Mesendoderm (in vitro differentiated cells): ENCODE measurements at regions not wholly inside any gene's neighbourhood (a gene's known extent, or its start where the extent isn't known, plus 50 kb on each side); places are given as distances from the start of the nearest gene placed in this dataset.

Experiments
- DNase-seq: peaks from one replicate; pipeline ENCODE4 v3.0.0; 2013
- H2AK5ac ChIP-seq: 2 replicates; pipeline ENCODE4 v1.6.1; 2013; ENCODE audit warnings: low read length, inconsistent platforms
- H2BK120ac ChIP-seq: 2 replicates; pipeline ENCODE4 v1.6.1; 2013; ENCODE audit warnings: low read depth, mild to moderate bottlenecking, low read length, moderate library complexity, mixed read lengths
- H2BK15ac ChIP-seq: replicated peaks from 2 replicates; pipeline ENCODE4 v1.6.1; 2013; ENCODE audit warnings: low read depth, mild to moderate bottlenecking, moderate library complexity
- H2BK5ac ChIP-seq: 2 replicates; pipeline ENCODE4 v1.6.1; 2013; ENCODE audit warnings: low read length, inconsistent platforms
- H3K18ac ChIP-seq: 2 replicates; pipeline ENCODE4 v1.6.1; 2013; ENCODE audit warnings: mild to moderate bottlenecking, low read length, mixed read lengths
- H3K23ac ChIP-seq: one replicate; pipeline ENCODE4 v1.6.1; 2013; ENCODE audit warnings: low read length
- H3K27ac ChIP-seq: 2 replicates; pipeline ENCODE4 v1.5.1; 2013; ENCODE audit warnings: low read depth, mild to moderate bottlenecking, inconsistent platforms, low read length, moderate library complexity
- H3K27me3 ChIP-seq: 2 replicates; pipeline ENCODE4 v1.6.1; 2013; ENCODE audit warnings: low read length, control low read depth, mild to moderate bottlenecking, inconsistent platforms; ENCODE audit not compliant: insufficient read depth, poor library complexity
- H3K36me3 ChIP-seq: 2 replicates; pipeline ENCODE4 v1.6.1; 2013; ENCODE audit warnings: low read length, inconsistent platforms; ENCODE audit not compliant: control insufficient read depth, insufficient read depth
- H3K4ac ChIP-seq: one replicate; pipeline ENCODE4 v1.6.1; 2013; ENCODE audit warnings: low read depth, mild to moderate bottlenecking, low read length, moderate library complexity
- H3K4me1 ChIP-seq: 2 replicates; pipeline ENCODE4 v1.6.1; 2013; ENCODE audit warnings: low read depth, low read length, inconsistent platforms; ENCODE audit not compliant: control insufficient read depth
- H3K4me2 ChIP-seq: 2 replicates; pipeline ENCODE4 v1.6.1; 2013; ENCODE audit warnings: low read length
- H3K4me3 ChIP-seq: 2 replicates; pipeline ENCODE4 v1.5.1; 2013; ENCODE audit warnings: mild to moderate bottlenecking, low read length
- H3K56ac ChIP-seq: one replicate; pipeline ENCODE4 v1.6.1; 2013; ENCODE audit warnings: low read length
- H3K79me1 ChIP-seq: 2 replicates; pipeline ENCODE4 v1.6.1; 2013; ENCODE audit warnings: low read length, inconsistent platforms
- H3K79me2 ChIP-seq: 2 replicates; pipeline ENCODE4 v1.6.1; 2013; ENCODE audit warnings: mild to moderate bottlenecking, low read length; ENCODE audit not compliant: control insufficient read depth, insufficient read depth
- H3K9ac ChIP-seq: 2 replicates; pipeline ENCODE4 v1.6.1; 2013; ENCODE audit warnings: low read length, inconsistent platforms
- H4K5ac ChIP-seq: one replicate; pipeline ENCODE4 v1.6.1; 2013; ENCODE audit warnings: low read length
- H4K8ac ChIP-seq: one replicate; pipeline ENCODE4 v1.6.1; 2013; ENCODE audit warnings: low read depth, mild to moderate bottlenecking, control low read depth, low read length, moderate library complexity
- WGBS: extraction: QIAGEN DNeasy Blood & Tissue Kit; methylation state at CpG from one replicate; pipeline ENCODE4 v1.1.7; 2013; ENCODE audit warnings: low lambda C conversion rate, missing lambda C conversion rate; ENCODE audit not compliant: insufficient coverage; ENCODE audit errors: extremely low coverage; 5-methylcytosine and 5-hydroxymethylcytosine counted together

GRCh38 chr18:78309307-78309706, 670.3 kb upstream of the SALL3 start:
- H3K79me2 ChIP-seq = no peaks in the 10 kb centered on the region
- no peak overlapping the region for H3K23ac ChIP-seq
- H3K56ac ChIP-seq = no peak overlapping the region
- no peaks in the 10 kb centered on the region for H3K27me3 ChIP-seq
- no peak overlapping the region for H4K8ac ChIP-seq
- H3K36me3 ChIP-seq = no peaks in the 10 kb centered on the region
- H4K5ac ChIP-seq = no peak overlapping the region
- no peak overlapping the region for H3K9ac ChIP-seq
- no peaks in the 10 kb centered on the region for H3K4me1 ChIP-seq
- no peak overlapping the region for H2BK120ac ChIP-seq
- no peak overlapping the region for H3K4ac ChIP-seq
- H3K4me2 ChIP-seq = no peak overlapping the region
- H2AK5ac ChIP-seq = no peak overlapping the region
- no CpG with 5 or more reads among the region's 42 CpGs for WGBS
- no peak overlapping the region for H3K27ac ChIP-seq
- H2BK5ac ChIP-seq = no peak overlapping the region
- H3K18ac ChIP-seq = no peak overlapping the region
- H2BK15ac ChIP-seq = no peak overlapping the region
- DNase-seq = no peak
- H3K4me3 ChIP-seq = no peak overlapping the region
- no peaks in the 10 kb centered on the region for H3K79me1 ChIP-seq

GRCh38 chr18:78309924-78310323, 669.7 kb upstream of the SALL3 start:
- no peak overlapping the region for H3K4ac ChIP-seq
- WGBS = 100% methylated on average over 1 of the region's 8 CpGs
- no peaks in the 10 kb centered on the region for H3K79me1 ChIP-seq
- no peak overlapping the region for H3K4me2 ChIP-seq
- no peaks in the 10 kb centered on the region for H3K27me3 ChIP-seq
- H3K4me3 ChIP-seq = no peak overlapping the region
- H3K56ac ChIP-seq = no peak overlapping the region
- no peaks in the 10 kb centered on the region for H3K4me1 ChIP-seq
- no peak overlapping the region for H3K27ac ChIP-seq
- H4K5ac ChIP-seq = no peak overlapping the region
- H3K9ac ChIP-seq = no peak overlapping the region
- no peak overlapping the region for H2AK5ac ChIP-seq
- H2BK15ac ChIP-seq = no peak overlapping the region
- no peak overlapping the region for H2BK120ac ChIP-seq
- H3K79me2 ChIP-seq = no peaks in the 10 kb centered on the region
- H3K18ac ChIP-seq = no peak overlapping the region
- no peak for DNase-seq
- no peak overlapping the region for H3K23ac ChIP-seq
- no peak overlapping the region for H2BK5ac ChIP-seq
- no peak overlapping the region for H4K8ac ChIP-seq
- no peaks in the 10 kb centered on the region for H3K36me3 ChIP-seq

GRCh38 chr18:78319264-78319663, 660.4 kb upstream of the SALL3 start:
- Histone ChIP-seq H3K4me1 (no peaks in the 10 kb centered on the region), H4K8ac (no peak overlapping the region), H3K36me3 (no peaks in the 10 kb centered on the region), H3K23ac (no peak overlapping the region), H2BK5ac (no peak overlapping the region), H3K27me3 (no peaks in the 10 kb centered on the region), H3K9ac (no peak overlapping the region), H3K79me2 (no peaks in the 10 kb centered on the region), H4K5ac (no peak overlapping the region), H3K79me1 (no peaks in the 10 kb centered on the region), H3K4ac (no peak overlapping the region), H2BK15ac (no peak overlapping the region), H3K27ac (no peak overlapping the region), H2AK5ac (no peak overlapping the region), H3K4me2 (no peak overlapping the region), H2BK120ac (no peak overlapping the region), H3K4me3 (no peak overlapping the region), H3K18ac (no peak overlapping the region), H3K56ac (no peak overlapping the region)
- no peak for DNase-seq
- WGBS = no CpG with 5 or more reads among the region's 15 CpGs

- Histone ChIP-seq H2BK15ac (no peak overlapping the region), H3K18ac (no peak overlapping the region), H3K4me2 (no peak overlapping the region), H2AK5ac (no peak overlapping the region), H3K27me3 (no peaks in the 10 kb centered on the region), H3K4me3 (no peak overlapping the region), H4K5ac (no peak overlapping the region), H3K4ac (no peak overlapping the region), H3K9ac (no peak overlapping the region), H2BK120ac (no peak overlapping the region), H3K4me1 (no peaks in the 10 kb centered on the region), H3K79me1 (no peaks in the 10 kb centered on the region), H3K36me3 (no peaks in the 10 kb centered on the region), H3K23ac (no peak overlapping the region), H4K8ac (no peak overlapping the region), H3K56ac (no peak overlapping the region), H3K79me2 (no peaks in the 10 kb centered on the region), H2BK5ac (no peak overlapping the region), H3K27ac (no peak overlapping the region)
- DNase-seq = no peak
- no CpG with 5 or more reads among the region's 10 CpGs for WGBS
Measured at GRCh38 chr18:78319961-78320360, 659.7 kb upstream of the SALL3 start.

- H3K79me2 ChIP-seq = no peaks in the 10 kb centered on the region
- no peak overlapping the region for H3K56ac ChIP-seq
- no peak overlapping the region for H3K4ac ChIP-seq
- H3K36me3 ChIP-seq = no peaks in the 10 kb centered on the region
- no peak overlapping the region for H3K4me2 ChIP-seq
- H4K8ac ChIP-seq = no peak overlapping the region
- H3K27me3 ChIP-seq = no peaks in the 10 kb centered on the region
- H3K4me1 ChIP-seq = no peaks in the 10 kb centered on the region
- no peak overlapping the region for H2BK15ac ChIP-seq
- no peak for DNase-seq
- WGBS = no CpG with 5 or more reads among the region's 6 CpGs
- H3K4me3 ChIP-seq = no peak overlapping the region
- no peak overlapping the region for H4K5ac ChIP-seq
- H3K9ac ChIP-seq = no peak overlapping the region
- H3K27ac ChIP-seq = no peak overlapping the region
- H3K18ac ChIP-seq = no peak overlapping the region
- H2AK5ac ChIP-seq = no peak overlapping the region
- H2BK120ac ChIP-seq = no peak overlapping the region
- H2BK5ac ChIP-seq = no peak overlapping the region
- H3K79me1 ChIP-seq = no peaks in the 10 kb centered on the region
- no peak overlapping the region for H3K23ac ChIP-seq
Measured at GRCh38 chr18:78321402-78321801, 658.2 kb upstream of the SALL3 start.

- no peak overlapping the region for H3K9ac ChIP-seq
- no peak overlapping the region for H3K27ac ChIP-seq
- no peaks in the 10 kb centered on the region for H3K79me1 ChIP-seq
- H2BK120ac ChIP-seq = no peak overlapping the region
- DNase-seq = no peak
- no peak overlapping the region for H4K8ac ChIP-seq
- WGBS = no CpG with 5 or more reads among the region's 14 CpGs
- H3K4ac ChIP-seq = no peak overlapping the region
- H3K23ac ChIP-seq = no peak overlapping the region
- no peak overlapping the region for H2AK5ac ChIP-seq
- no peaks in the 10 kb centered on the region for H3K27me3 ChIP-seq
- H3K36me3 ChIP-seq = no peaks in the 10 kb centered on the region
- H3K4me3 ChIP-seq = no peak overlapping the region
- H2BK15ac ChIP-seq = no peak overlapping the region
- no peak overlapping the region for H3K56ac ChIP-seq
- H3K4me2 ChIP-seq = no peak overlapping the region
- no peak overlapping the region for H3K18ac ChIP-seq
- no peaks in the 10 kb centered on the region for H3K79me2 ChIP-seq
- H3K4me1 ChIP-seq = no peaks in the 10 kb centered on the region
- H4K5ac ChIP-seq = no peak overlapping the region
- no peak overlapping the region for H2BK5ac ChIP-seq
Measured at GRCh38 chr18:78323453-78324197, 656.0 kb upstream of the SALL3 start.
